T-cell (primary cell): ENCODE measurements at regions not wholly inside any gene's neighbourhood (a gene's known extent, or its start where the extent isn't known, plus 50 kb on each side); places are given as distances from the start of the nearest gene placed in this dataset.

Experiments used
- ATAC-seq, 4 experiments: fragments of 200-7000 bp in 3 of 4; fragments of 150-1000 bp in 1 of 4; cut with Tn5 transposase; replicated peaks in 1 of 4; 1 replicate in 3 of 4; 2 replicates in 1 of 4; pipeline ENCODE4 v1.10.0; 2021; ENCODE audit warnings: moderate library complexity in 3 of 4, mild to moderate bottlenecking in 2 of 4, moderate number of reproducible peaks in 1 of 4
- CTCF ChIA-PET, 2 donors: fragments of 300-600 bp; sonication (Branson Sonifier 250); formaldehyde crosslinking; loops; one replicate each; lab custom pipeline; 2022; ENCODE audit warnings: antibody characterized with exemption in 2 of 2; lab: Charles Lee
- POLR2A ChIA-PET, 2 donors: fragments of 300-600 bp; sonication (Branson Sonifier 250); formaldehyde crosslinking; loops; one replicate each; lab custom pipeline; 2022; ENCODE audit warnings: antibody characterized with exemption in 2 of 2; lab: Charles Lee
- DNase-seq, 35 experiments: peaks; one replicate each; pipeline versions ENCODE4 v3.0.0 to v3.0.0-alpha.2; 2013 to 2023
- H3K27ac ChIP-seq: one replicate; pipeline ENCODE4 v1.5.1; 2013; ENCODE audit warnings: low read length
- H3K27me3 ChIP-seq, 2 experiments: replicated peaks in 1 of 2; 1 replicate in 1 of 2; 2 replicates in 1 of 2; pipeline versions ENCODE4 v1.6.1 to v1.7.0; 2013; ENCODE audit warnings: low read length in 1 of 2, mixed read lengths in 1 of 2; ENCODE audit not compliant: control insufficient read depth in 2 of 2, insufficient read depth in 2 of 2; ENCODE audit errors: extremely low read depth in 1 of 2
- H3K36me3 ChIP-seq, 2 donors: 1 replicate in 1 of 2; 2 replicates in 1 of 2; pipeline versions ENCODE4 v1.6.1 to v1.7.0; 2013; ENCODE audit warnings: low read length in 1 of 2; ENCODE audit not compliant: control insufficient read depth in 2 of 2, insufficient read depth in 1 of 2; ENCODE audit errors: extremely low read depth in 1 of 2
- H3K4me1 ChIP-seq, 2 experiments: 1 replicate in 1 of 2; 2 replicates in 1 of 2; pipeline versions ENCODE4 v1.6.1 to v1.7.0; 2013; ENCODE audit warnings: low read length in 2 of 2, mixed read lengths in 1 of 2; ENCODE audit not compliant: insufficient read depth in 2 of 2, control insufficient read depth in 1 of 2; ENCODE audit errors: extremely low read depth in 1 of 2
- H3K4me3 ChIP-seq, 2 donors: 1 replicate in 1 of 2; 2 replicates in 1 of 2; pipeline versions ENCODE4 v1.5.1 to v1.7.0; 2013; ENCODE audit warnings: mild to moderate bottlenecking in 2 of 2, low read length in 1 of 2, moderate library complexity in 1 of 2; ENCODE audit not compliant: control insufficient read depth in 1 of 2; ENCODE audit errors: extremely low read depth in 1 of 2
- H3K9me3 ChIP-seq: 2 replicates; pipeline ENCODE4 v1.7.0; 2013
- H3K27ac Mint-ChIP-seq, 2 donors: one replicate each; pipeline ENCODE4 v1.8.0; 2020 to 2021; ENCODE audit warnings: mild to moderate bottlenecking in 2 of 2, mixed read lengths in 2 of 2
- H3K27me3 Mint-ChIP-seq, 2 donors: one replicate each; pipeline ENCODE4 v1.8.0; 2021 to 2022; ENCODE audit warnings: mixed read lengths in 2 of 2
- H3K36me3 Mint-ChIP-seq: one replicate; pipeline ENCODE4 v1.8.0; 2021; ENCODE audit warnings: mixed read lengths
- H3K4me1 Mint-ChIP-seq, 3 donors: one replicate each; pipeline ENCODE4 v1.8.0; 2020 to 2022; ENCODE audit warnings: mixed read lengths in 3 of 3, mild to moderate bottlenecking in 1 of 3
- H3K4me3 Mint-ChIP-seq, 3 donors: one replicate each; pipeline ENCODE4 v1.8.0; 2020 to 2022; ENCODE audit warnings: mild to moderate bottlenecking in 3 of 3, mixed read lengths in 3 of 3, moderate library complexity in 3 of 3
- H3K9me3 Mint-ChIP-seq, 3 donors: one replicate each; pipeline ENCODE4 v1.8.0; 2020 to 2022; ENCODE audit warnings: mixed read lengths in 3 of 3
- WGBS: methylation state at CpG from one replicate; pipeline ENCODE4 v1.1.5; 2013; ENCODE audit warnings: missing lambda C conversion rate; ENCODE audit not compliant: insufficient coverage; 5-methylcytosine and 5-hydroxymethylcytosine counted together

- Mint-ChIP-seq H3K9me3 (peaks cover 7 to 25% (median 13%) of the 10 kb centered on the region in 3 donors), H3K27me3 (no peaks in the 10 kb centered on the region), H3K4me1 (no peaks in the 10 kb centered on the region), H3K36me3 (no peaks in the 10 kb centered on the region), H3K27ac (no peak overlapping the region), H3K4me3 (no peak overlapping the region)
- Histone ChIP-seq H3K36me3 (no peaks in the 10 kb centered on the region), H3K27me3 (no peaks in the 10 kb centered on the region), H3K9me3 (no peaks in the 10 kb centered on the region), H3K4me3 (no peak overlapping the region), H3K4me1 (no peaks in the 10 kb centered on the region), H3K27ac (no peak overlapping the region)
- WGBS, result no CpG with 5 or more reads among the region's 1 CpG
- no peak for DNase-seq
- ATAC-seq, result no peak
- POLR2A ChIA-PET, result no interaction called here
- CTCF ChIA-PET, result no interaction called here
Observed at GRCh38 chr11:97361812-97362378, 972.1 kb downstream of the JRKL start.

DNA sequence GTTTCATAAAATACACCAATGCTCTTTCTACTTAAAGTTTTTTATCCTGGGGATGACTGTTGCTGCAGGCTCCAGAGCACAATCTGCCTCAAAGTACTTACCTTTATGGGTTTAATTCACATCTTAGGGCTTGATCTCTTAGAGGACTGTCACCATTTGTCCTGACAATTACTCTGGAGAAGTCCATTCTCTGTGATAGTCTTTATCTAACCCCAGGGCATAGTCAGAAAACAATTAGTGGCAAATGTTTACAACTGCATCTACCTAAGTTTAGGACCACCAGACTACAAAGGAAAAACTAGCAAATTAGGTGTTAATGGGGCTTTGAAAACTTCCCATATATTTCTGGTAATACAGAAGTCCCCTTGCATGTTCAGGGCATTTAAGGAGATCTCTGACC lies 973.5 kb downstream of the JRKL start:
- Histone ChIP-seq H3K36me3 (no peaks in the 10 kb centered on the region), H3K9me3 (no peaks in the 10 kb centered on the region), H3K4me1 (no peaks in the 10 kb centered on the region), H3K27ac (no peak overlapping the region), H3K4me3 (no peak overlapping the region), H3K27me3 (no peaks in the 10 kb centered on the region)
- ATAC-seq, result no peak
- POLR2A ChIA-PET, result interaction anchor here in 1 of 2 donors (0.6 kb wide), 1 partner anchor 24 kb away, joined by 3 read pairs; no protein-coding TSS in a partner anchor
- Mint-ChIP-seq H3K9me3 (peaks cover 8 to 30% (median 19%) of the 10 kb centered on the region in 3 donors), H3K4me3 (no peak overlapping the region), H3K36me3 (no peaks in the 10 kb centered on the region), H3K27ac (no peak overlapping the region), H3K4me1 (no peaks in the 10 kb centered on the region), H3K27me3 (no peaks in the 10 kb centered on the region)
- no peak for DNase-seq
- CTCF ChIA-PET, result no interaction called here

DNA sequence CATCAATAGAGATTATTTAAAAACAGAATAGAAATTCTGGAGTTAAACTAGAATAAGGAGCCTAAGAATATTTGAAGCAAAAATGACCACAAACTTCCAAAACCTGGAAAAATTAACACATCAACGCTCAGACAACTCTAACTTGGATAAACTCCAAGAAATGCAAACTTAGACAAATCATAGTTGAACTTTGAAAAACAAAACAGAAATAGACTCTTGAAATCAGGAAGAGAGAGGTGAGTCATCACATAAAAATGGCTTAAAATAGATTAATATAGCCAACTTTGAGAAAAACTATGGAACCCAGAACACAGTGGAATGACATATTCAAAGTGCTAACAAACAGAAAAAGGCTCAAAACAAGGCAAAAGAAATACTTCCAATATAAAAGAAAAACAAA lies 974.2 kb downstream of the JRKL start:
- no peaks in the 10 kb centered on the region for H3K36me3 Mint-ChIP-seq
- no peaks in the 10 kb centered on the region for H3K4me1 Mint-ChIP-seq
- POLR2A ChIA-PET, result no interaction called here
- Histone ChIP-seq H3K36me3 (no peaks in the 10 kb centered on the region), H3K9me3 (no peaks in the 10 kb centered on the region), H3K27ac (no peak overlapping the region), H3K27me3 (no peaks in the 10 kb centered on the region), H3K4me1 (no peaks in the 10 kb centered on the region), H3K4me3 (no peak overlapping the region)
- 20% methylated on average over 1 of the region's 1 CpG for WGBS
- H3K27me3 Mint-ChIP-seq, result no peaks in the 10 kb centered on the region
- H3K9me3 Mint-ChIP-seq, result peaks cover 12 to 30% (median 26%) of the 10 kb centered on the region in 3 donors
- H3K27ac Mint-ChIP-seq, result no peak overlapping the region
- no peak for DNase-seq
- ATAC-seq, result no peak
- CTCF ChIA-PET, result no interaction called here
- no peak overlapping the region for H3K4me3 Mint-ChIP-seq

DNA sequence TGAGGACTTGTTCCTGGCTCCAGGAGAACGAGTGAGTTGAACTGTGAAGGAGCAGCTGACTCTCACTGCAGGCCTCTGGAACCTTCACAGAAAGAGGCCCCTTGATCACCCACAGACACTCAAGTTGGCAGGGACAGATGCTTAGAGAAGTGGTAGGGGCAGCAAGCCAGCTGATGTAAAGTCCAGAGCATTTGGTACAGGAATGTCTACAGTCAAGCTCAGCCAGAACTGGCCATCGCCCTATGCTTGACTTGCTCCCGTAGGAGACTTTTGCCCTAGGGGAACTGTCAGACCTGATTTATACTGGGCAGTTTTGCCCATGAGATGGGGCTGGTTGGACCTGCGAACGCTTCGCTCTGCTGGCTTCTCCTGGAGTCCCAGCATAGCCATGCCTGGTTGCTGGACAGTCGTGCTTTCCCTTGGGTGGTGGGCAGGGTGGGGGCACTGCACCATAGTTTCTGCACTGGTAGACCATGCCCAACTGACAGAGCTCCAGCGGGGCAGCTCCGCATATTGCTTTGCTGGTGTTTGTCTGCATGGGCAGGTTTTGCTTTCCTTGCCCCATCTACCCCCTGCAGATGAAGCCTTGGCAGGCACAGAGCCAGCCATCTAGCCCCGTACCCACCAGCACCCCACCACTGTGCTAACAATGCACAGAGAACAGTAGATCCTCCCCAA lies 977.7 kb downstream of the JRKL start:
- ChIA-PET CTCF (no interaction called here), POLR2A (no interaction called here)
- H3K9me3 ChIP-seq, result no peaks in the 10 kb centered on the region
- H3K27ac ChIP-seq, result no peak overlapping the region
- 88% methylated on average over 9 of the region's 10 CpGs for WGBS
- peaks cover 13 to 48% (median 40%) of the 10 kb centered on the region in 3 donors for H3K9me3 Mint-ChIP-seq
- H3K27me3 Mint-ChIP-seq, result no peaks in the 10 kb centered on the region
- DNase-seq, result no peak
- H3K36me3 Mint-ChIP-seq, result no peaks in the 10 kb centered on the region
- no peaks in the 10 kb centered on the region for H3K4me1 ChIP-seq
- no peaks in the 10 kb centered on the region for H3K27me3 ChIP-seq
- no peaks in the 10 kb centered on the region for H3K4me1 Mint-ChIP-seq
- no peak overlapping the region for H3K4me3 ChIP-seq
- H3K36me3 ChIP-seq, result no peaks in the 10 kb centered on the region
- no peak overlapping the region for H3K27ac Mint-ChIP-seq
- no peak for ATAC-seq
- no peak overlapping the region for H3K4me3 Mint-ChIP-seq

- H3K9me3 Mint-ChIP-seq, result peaks cover 11 to 23% (median 13%) of the 10 kb centered on the region in 3 donors
- no peaks in the 10 kb centered on the region for H3K36me3 ChIP-seq
- H3K4me1 ChIP-seq, result no peaks in the 10 kb centered on the region
- no peak overlapping the region for H3K27ac Mint-ChIP-seq
- H3K27me3 ChIP-seq, result no peaks in the 10 kb centered on the region
- no peaks in the 10 kb centered on the region for H3K36me3 Mint-ChIP-seq
- ATAC-seq (no peak), DNase-seq (no peak)
- H3K4me3 Mint-ChIP-seq, result no peak overlapping the region
- WGBS, result 60% methylated on average over 1 of the region's 2 CpGs
- no peak overlapping the region for H3K4me3 ChIP-seq
- ChIA-PET CTCF (no interaction called here), POLR2A (no interaction called here)
- H3K9me3 ChIP-seq, result no peaks in the 10 kb centered on the region
- H3K27ac ChIP-seq, result no peak overlapping the region
- no peaks in the 10 kb centered on the region for H3K4me1 Mint-ChIP-seq
- H3K27me3 Mint-ChIP-seq, result no peaks in the 10 kb centered on the region
Observed at GRCh38 chr11:97389270-97389669, 999.5 kb downstream of the JRKL start.

DNA sequence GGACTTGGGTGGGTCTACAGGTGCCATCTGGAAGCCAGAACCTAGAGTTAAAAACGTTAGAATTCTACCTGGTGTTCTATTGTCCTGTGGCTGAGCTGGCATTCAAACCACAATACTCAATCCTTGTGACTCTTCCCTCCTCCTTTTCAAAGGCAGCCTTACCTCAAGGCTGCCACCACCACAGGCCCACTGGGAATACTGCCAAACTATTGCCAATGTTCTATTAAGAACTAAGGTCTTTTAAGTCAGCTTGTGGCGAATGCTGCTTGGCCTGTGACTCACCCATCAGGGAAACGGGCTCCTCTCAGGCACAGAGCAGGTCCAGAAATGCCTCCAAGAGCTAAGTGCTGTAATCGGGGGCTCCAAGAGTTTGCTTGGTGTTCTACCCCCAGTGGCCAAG lies 1008.4 kb downstream of the JRKL start:
- DNase-seq, result no peak
- Histone ChIP-seq H3K36me3 (no peaks in the 10 kb centered on the region), H3K27ac (no peak overlapping the region), H3K4me1 (no peaks in the 10 kb centered on the region), H3K9me3 (no peaks in the 10 kb centered on the region), H3K27me3 (no peaks in the 10 kb centered on the region), H3K4me3 (no peak overlapping the region)
- WGBS, result 47% methylated on average over 3 of the region's 4 CpGs
- ChIA-PET CTCF (no interaction called here), POLR2A (interaction anchor here in 1 of 2 donors (0.6 kb wide), 1 partner anchor 91 kb away, joined by 5 read pairs; no protein-coding TSS in a partner anchor)
- no peaks in the 10 kb centered on the region for H3K36me3 Mint-ChIP-seq
- peaks cover 13 to 18% (median 16%) of the 10 kb centered on the region in 3 donors for H3K9me3 Mint-ChIP-seq
- ATAC-seq, result no peak
- H3K4me3 Mint-ChIP-seq, result no peak overlapping the region
- H3K27me3 Mint-ChIP-seq, result no peaks in the 10 kb centered on the region
- H3K27ac Mint-ChIP-seq, result no peak overlapping the region
- H3K4me1 Mint-ChIP-seq, result no peaks in the 10 kb centered on the region
